PC-9 (cell line): ENCODE measurements at regions not wholly inside any gene's neighbourhood (a gene's known extent, or its start where the extent isn't known, plus 50 kb on each side); places are given as distances from the start of the nearest gene placed in this dataset.
"Not testable (repeated sequence)": the region's sequence is repeated elsewhere in the genome, so short reads cannot be mapped to it uniquely, and the experiment has no call there.

ENCODE experiments used
- EZH2 ChIP-seq: fragments of 200-600 bp; sonication (generic); IDR thresholded peaks from 2 replicates; pipeline ENCODE4 v1.8.0; 2017; ENCODE audit warnings: antibody characterized with exemption, low read depth
- TF ChIP-seq, protein P1 (sequence below): fragments of 200-600 bp; sonication (generic); conservative IDR thresholded peaks from 2 replicates; pipeline ENCODE4 v1.6.1; 2017; ENCODE audit warnings: mixed run types, antibody characterized with exemption, mild to moderate bottlenecking, moderate library complexity

DNA sequence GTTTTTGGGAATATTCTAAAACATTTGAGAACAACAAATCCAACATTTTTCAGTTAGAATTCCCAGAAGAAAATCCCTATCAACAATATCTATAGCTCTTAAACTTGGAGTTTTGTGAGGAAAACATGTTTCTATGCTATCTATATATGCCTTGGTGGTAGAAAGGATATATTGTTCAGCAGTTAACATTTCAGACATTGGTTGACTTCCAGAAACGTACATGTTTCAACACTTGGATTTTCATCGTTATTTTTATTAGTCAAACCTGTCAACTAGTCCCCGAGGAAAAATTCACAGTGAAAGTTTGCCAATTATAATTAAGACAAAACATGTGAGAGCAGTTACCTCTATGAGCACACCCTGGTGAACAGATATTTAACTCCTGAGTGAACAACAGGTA is 541.8 kb upstream of the CHD1 start:
- TF ChIP-seq, protein P1, sequence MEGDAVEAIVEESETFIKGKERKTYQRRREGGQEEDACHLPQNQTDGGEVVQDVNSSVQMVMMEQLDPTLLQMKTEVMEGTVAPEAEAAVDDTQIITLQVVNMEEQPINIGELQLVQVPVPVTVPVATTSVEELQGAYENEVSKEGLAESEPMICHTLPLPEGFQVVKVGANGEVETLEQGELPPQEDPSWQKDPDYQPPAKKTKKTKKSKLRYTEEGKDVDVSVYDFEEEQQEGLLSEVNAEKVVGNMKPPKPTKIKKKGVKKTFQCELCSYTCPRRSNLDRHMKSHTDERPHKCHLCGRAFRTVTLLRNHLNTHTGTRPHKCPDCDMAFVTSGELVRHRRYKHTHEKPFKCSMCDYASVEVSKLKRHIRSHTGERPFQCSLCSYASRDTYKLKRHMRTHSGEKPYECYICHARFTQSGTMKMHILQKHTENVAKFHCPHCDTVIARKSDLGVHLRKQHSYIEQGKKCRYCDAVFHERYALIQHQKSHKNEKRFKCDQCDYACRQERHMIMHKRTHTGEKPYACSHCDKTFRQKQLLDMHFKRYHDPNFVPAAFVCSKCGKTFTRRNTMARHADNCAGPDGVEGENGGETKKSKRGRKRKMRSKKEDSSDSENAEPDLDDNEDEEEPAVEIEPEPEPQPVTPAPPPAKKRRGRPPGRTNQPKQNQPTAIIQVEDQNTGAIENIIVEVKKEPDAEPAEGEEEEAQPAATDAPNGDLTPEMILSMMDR = not testable (repeated sequence)
- not testable (repeated sequence) for TF ChIP-seq EZH2
